DMS79 treated with DMSO at 0.1 percent for 48 hours (cell line): ENCODE measurements at regions not wholly inside any gene's neighbourhood (a gene's known extent, or its start where the extent isn't known, plus 50 kb on each side); places are given as distances from the start of the nearest gene placed in this dataset.

Source experiments
- DNase-seq: peaks from one replicate; lab custom pipeline; 2025; lab: John Stamatoyannopoulos, UW

DNA sequence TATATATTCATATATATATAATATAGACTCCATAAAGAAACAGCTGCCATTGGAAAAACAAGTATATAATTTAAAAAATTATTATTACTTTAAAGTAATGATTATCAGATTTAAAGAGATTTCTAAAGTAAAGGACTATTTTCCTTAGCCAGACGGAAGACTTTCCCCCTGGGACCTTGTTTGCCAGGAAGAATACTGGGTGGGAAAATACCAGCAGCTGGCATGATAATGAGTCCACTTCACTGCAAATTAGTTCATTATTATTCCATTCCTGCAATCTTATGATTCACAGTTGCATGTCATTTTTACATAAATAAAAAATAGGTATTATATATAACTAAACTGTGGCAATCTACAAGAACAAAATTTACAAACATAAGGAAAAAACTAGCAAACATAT is 339.8 kb upstream of the CDH7 start:
- DNase-seq: no peak

GRCh38 chr18:65409261-65409660 is 341.6 kb upstream of the CDH7 start:
- no peak for DNase-seq

- no peak for DNase-seq
Observed at GRCh38 chr18:65403534-65403933, 347.3 kb upstream of the CDH7 start.

DNA sequence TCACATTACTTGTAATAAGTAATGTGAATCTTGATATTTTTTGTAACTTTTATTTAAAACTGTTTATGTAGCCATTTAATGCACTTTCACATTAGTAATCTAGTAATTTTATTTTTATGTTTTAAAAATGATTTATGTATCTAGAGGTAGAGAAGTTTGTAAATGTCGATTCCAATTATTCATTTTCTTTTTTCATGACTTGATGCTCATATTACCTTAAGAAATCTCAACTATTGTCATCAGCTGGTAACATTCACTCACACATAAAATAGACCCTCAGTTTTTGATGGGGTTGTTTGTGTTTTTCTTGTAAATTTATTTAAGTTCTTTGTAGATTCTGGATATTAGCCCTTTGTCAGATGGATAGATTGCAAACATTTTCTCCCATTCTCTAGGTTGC is 351.7 kb upstream of the CDH7 start:
- no peak for DNase-seq

DNA sequence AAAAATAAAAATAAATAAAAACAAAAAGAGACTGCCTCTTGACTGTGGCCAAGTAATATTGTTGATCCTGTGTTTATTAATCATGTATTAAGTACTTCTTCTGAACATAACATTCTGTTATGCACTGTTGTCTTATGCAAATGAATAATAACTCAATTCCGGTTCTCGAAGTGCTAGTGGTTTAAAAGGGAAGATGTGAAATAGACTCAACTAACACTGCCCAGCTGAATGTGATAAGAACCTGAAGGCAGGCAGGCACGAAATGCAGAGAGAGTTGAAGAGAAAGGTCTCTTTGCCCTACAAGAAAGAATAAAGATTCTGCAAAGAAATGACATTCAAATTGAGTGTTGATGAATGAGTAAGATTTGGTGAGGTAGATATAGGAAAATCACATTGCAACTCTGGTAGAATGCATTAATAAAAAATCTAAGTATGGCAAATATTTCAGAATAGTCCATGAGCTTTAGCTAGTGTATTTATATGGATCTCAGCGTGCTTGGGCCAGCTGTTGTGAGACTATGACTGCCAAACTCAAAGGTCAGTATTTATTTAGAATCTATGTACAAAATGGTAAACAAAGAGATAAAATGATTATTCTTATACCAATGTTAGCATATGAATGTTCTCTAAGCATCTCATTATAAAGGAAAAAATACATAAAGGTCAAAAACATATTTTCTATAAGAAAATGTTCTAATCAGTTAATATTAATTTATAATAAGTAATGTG is 352.3 kb upstream of the CDH7 start:
- DNase-seq: no peak

DNA sequence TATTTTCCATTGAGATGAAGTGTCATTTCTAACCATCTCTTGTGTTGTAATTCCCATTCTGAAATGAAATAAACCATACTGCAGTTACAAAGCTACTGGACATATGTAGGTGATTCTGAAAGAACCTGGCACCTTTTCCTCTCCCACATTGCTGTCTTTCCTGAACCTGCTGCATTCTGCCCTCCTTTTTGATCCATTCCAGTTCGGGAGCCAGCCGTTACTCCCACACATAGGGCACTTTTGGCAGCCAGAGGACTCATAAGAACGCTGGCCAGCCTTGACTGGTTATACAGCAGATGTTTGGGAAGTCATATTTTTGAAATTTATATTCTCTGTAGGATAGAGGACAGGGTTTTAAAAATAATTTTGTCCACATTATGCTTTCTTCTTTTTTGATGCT is 369.8 kb upstream of the CDH7 start:
- DNase-seq: no peak

DNA sequence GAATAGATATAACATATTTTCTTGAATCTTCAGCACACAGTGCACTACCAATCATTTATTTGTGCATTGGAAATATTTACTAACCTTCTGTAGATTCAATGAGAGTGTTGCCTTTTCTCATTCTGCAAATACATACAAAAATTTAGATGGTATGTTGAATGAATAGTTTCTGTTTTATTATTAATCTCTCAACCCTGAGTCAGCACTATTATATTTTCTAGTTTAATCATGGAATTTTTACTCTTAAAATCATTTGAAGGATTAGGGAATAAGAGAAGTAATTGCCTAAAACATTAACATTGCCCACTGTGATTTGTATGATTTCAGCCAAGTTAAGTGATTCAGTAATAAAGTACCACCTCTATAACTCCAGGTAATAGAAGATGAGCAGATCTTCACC is 370.2 kb upstream of the CDH7 start:
- no peak for DNase-seq

GRCh38 chr18:65372904-65373303 is 377.9 kb upstream of the CDH7 start:
- no peak for DNase-seq

DNA sequence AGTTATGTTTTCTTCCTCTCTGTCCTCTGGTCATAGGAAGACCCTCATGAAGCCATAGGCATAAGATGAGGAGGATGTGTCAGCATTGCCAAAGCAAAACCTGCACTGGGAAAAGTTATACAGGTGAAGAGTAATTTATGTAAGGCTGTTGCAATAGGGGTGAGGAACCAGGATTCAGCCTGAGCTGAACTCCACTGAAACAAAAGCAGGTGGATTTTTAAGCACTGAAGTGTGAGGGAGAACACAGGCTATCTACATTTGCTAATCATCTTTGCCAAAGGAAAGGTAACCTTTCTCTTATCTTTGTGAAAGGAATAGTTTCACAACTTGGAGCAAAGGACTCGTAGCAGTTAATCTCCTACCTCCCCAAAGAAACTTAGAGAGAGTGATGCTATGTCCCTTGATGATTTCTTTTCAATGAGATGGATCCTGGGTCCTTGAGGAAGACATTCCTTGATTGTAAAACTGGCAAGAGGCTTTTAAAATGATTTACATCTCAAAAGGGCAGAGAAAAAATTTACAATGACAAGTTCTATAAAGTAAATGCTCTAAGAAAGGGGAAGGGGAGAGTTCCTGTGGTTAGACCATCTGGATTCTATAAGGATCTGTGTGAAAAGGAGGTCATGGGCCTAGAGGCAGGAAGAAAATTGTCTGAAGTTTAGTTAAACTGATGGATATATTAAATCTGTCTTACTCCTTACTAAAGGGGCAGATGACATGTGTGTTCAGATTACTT is 385.4 kb upstream of the CDH7 start:
- DNase-seq: no peak

DNA sequence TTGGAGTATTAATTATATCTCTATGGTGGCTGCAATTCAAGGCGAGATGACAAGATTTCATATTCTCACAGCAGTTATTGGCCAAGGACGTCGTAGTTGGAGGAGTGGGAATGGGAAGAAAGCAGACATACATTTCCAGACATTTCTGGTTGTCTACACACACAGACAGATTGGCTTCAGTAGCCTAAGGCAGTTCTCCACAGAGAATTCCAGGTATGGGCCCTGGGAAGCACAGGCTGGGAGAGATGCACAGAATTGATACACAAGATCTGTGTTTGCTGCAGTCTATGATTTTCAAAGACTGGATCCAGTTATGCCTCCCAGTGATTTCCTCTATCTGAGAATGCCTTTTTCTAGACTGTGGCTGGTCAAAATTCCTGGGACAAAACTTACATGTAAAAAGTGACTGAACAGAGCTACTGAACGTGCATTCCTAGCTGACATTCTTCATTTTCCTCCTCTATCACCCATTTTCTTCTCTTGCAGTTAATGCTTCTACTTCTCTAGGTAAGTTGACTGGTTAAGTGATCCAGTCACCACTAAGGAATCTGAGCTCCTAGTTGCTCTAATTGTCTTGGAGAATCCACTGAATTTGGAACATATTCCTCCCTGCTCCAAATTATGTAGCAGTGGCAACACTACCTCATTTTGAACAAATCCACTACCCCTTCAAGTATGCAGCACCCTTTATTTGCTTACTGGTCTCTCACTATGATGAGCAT is 386.7 kb upstream of the CDH7 start:
- no peak for DNase-seq

GRCh38 chr18:65363011-65363410 is 387.8 kb upstream of the CDH7 start:
- no peak for DNase-seq

- DNase-seq: no peak
Observed at GRCh38 chr18:65359479-65359878, 391.3 kb upstream of the CDH7 start.

DNA sequence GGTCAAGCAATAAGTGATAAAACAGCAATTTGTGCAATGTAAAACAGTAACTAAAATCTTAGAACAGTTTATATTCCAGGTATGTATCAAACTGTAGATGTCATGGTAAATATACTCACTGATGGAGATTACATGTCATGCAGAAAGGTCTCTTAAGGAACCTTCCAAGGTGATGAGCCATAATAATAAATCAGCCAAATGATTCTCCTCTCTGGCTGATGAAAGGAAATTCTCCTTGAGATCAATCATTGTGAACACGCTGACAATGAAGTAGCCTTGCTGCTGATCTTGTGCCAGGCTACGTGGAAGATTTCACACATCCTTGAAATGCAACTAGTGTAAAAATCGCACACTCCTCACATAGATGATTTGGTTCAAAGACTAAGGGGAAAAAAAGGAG is 392.5 kb upstream of the CDH7 start:
- no peak for DNase-seq

- no peak for DNase-seq
Observed at GRCh38 chr18:65352186-65352585, 398.6 kb upstream of the CDH7 start.

DNA sequence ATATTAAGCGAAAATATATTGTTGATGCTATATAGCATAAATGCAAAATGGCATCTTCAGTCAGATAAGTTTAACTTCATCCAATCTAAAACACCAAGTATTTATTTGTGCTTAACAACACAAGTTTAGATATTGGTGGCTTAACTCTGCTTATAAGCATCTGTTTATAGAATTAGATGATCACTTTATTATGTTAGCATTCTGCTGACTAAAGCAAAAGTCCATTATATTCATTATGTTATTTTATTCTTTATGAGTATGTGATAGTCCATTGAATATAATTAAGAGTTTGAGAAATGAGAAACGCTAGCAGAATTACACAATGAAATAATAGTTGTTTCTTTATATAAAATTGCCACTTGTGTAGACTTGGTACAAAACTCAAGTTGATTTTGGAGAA is 401.2 kb upstream of the CDH7 start:
- no peak for DNase-seq

GRCh38 chr18:65347446-65347845 is 403.4 kb upstream of the CDH7 start:
- no peak for DNase-seq

DNA sequence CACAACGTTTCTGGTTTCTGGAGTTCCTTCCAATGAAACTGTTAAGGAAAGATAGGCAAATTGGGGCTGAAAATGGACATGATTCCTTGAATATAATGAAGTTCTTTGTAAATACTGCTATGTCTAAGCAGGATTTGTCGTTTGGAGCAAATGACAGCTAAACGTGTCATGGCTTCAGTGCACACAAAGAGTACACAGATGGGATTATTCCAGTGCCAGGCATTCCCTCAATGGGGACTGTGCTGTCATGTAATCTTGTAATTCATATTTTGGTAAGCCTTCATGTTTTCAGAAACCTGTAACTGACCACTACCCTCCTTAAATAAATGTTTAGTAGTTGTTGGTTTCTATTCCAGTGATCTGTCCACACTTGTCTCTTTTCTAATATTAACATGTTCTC is 404.7 kb upstream of the CDH7 start:
- no peak for DNase-seq

- DNase-seq: no peak
Observed at GRCh38 chr18:65343571-65343970, 407.2 kb upstream of the CDH7 start.

DNA sequence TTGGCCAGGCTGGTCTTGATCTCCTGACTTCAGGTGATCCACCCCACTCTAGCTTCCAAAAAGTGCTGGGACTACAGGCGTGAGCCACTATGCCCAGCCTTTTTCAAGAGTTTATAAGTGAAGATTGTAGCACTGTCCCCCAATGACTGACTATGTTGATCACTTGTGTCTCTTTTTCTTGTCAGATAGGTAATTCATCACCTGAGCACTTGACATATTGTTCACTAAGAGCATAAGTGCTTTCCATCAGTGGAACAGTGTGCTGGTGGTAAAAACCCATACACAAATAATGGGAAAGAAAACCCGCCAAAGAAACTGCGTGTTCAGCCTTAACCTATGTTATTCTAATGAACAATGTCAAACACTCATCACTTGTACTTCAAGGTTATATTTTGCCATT is 414.4 kb upstream of the CDH7 start:
- no peak for DNase-seq

GRCh38 chr18:65329010-65329409 is 421.8 kb upstream of the CDH7 start:
- no peak for DNase-seq

GRCh38 chr18:65326805-65327204 is 424.0 kb upstream of the CDH7 start:
- no peak for DNase-seq

- no peak for DNase-seq
Observed at GRCh38 chr18:65322895-65323294, 427.9 kb upstream of the CDH7 start.

DNA sequence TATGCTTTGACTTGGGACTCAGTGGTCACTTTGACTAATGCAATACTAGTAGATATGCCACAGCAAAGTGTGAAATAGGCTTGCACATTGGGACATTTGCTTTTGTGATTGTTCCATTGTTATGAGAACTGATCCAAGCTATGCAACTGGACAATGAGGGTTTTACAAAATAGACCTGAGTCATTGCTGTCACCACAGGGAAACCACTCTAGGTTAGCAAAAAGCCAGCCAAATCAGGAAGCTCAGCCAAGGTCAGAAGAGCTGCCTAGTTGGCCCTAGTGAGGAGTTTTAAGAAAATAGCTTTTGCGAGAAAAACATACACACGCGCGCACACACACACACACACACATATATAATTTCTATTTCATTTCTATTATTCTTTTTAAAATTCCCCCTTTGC is 452.4 kb upstream of the CDH7 start:
- no peak for DNase-seq
